ENCODE measurements at regions not wholly inside any gene's neighbourhood (a gene's known extent, or its start where the extent isn't known, plus 50 kb on each side); places are given as distances from the start of the nearest gene placed in this dataset.
A peak's percentile ranks its signal among the peaks of the same experiment; 100 is the strongest.
"Not testable (repeated sequence)": the region's sequence is repeated elsewhere in the genome, so short reads cannot be mapped to it uniquely, and the experiment has no call there.

- DNase-seq, result no peak
These were observed 1152.6 kb downstream of the NSUN3 start for GRCh38 chr3:95215437-95215957.

GRCh38 chr3:95217661-95218060, 1154.8 kb downstream of the NSUN3 start:
- DNase-seq, result no peak

GRCh38 chr3:95218484-95218883, 1155.6 kb downstream of the NSUN3 start:
- DNase-seq, result no peak

- no peak for DNase-seq
These were observed 1163.6 kb downstream of the NSUN3 start for GRCh38 chr3:95226437-95226836.

GRCh38 chr3:95227092-95227491, 1164.2 kb downstream of the NSUN3 start:
- no peak for DNase-seq

- DNase-seq, result no peak
These were observed 1165.6 kb downstream of the NSUN3 start for GRCh38 chr3:95228416-95228815.

GRCh38 chr3:95235916-95236315, 1173.1 kb downstream of the NSUN3 start:
- DNase-seq, result no peak

GRCh38 chr3:95237783-95238182, 1174.9 kb downstream of the NSUN3 start:
- no peak for DNase-seq

- no peak for DNase-seq
These were observed 1177.5 kb downstream of the NSUN3 start for GRCh38 chr3:95240395-95240794.

GRCh38 chr3:95241256-95241655, 1178.4 kb downstream of the NSUN3 start:
- DNase-seq, result not testable (repeated sequence)

GRCh38 chr3:95246413-95246812, 1183.6 kb downstream of the NSUN3 start:
- DNase-seq, result no peak

- no peak for DNase-seq
These were observed 1191.2 kb downstream of the NSUN3 start for GRCh38 chr3:95254061-95254460.

GRCh38 chr3:95254758-95255157, 1191.9 kb downstream of the NSUN3 start:
- no peak for DNase-seq

GRCh38 chr3:95265129-95265528, 1202.3 kb downstream of the NSUN3 start:
- DNase-seq, result no peak

- no peak for DNase-seq
These were observed 1208.5 kb downstream of the NSUN3 start for GRCh38 chr3:95271395-95271794.

GRCh38 chr3:95272166-95272565, 1209.3 kb downstream of the NSUN3 start:
- no peak for DNase-seq

GRCh38 chr3:95272781-95273180, 1209.9 kb downstream of the NSUN3 start:
- DNase-seq, result no peak

- no peak for DNase-seq
These were observed 1214.8 kb downstream of the NSUN3 start for GRCh38 chr3:95277613-95278012.

GRCh38 chr3:95280711-95281352, 1218.0 kb downstream of the NSUN3 start:
- DNase-seq, result no peak

GRCh38 chr3:95289295-95289694, 1226.4 kb downstream of the NSUN3 start:
- DNase-seq, result no peak

- no peak for DNase-seq
These were observed 1234.7 kb downstream of the NSUN3 start for GRCh38 chr3:95297581-95297980.

GRCh38 chr3:95302044-95302443, 1239.2 kb downstream of the NSUN3 start:
- peak; percentile 1 for DNase-seq

- DNase-seq, result no peak
These were observed 1247.7 kb downstream of the NSUN3 start for GRCh38 chr3:95310560-95310959.

- no peak for DNase-seq
These were observed 1248.4 kb downstream of the NSUN3 start for GRCh38 chr3:95311272-95311671.

GRCh38 chr3:95312650-95313049, 1249.8 kb downstream of the NSUN3 start:
- DNase-seq, result no peak

Measured in EL (cell line).